Suprapubic skin (tissue), 4 donors: ENCODE measurements at regions not wholly inside any gene's neighbourhood (a gene's known extent, or its start where the extent isn't known, plus 50 kb on each side); places are given as distances from the start of the nearest gene placed in this dataset.
"Not testable (repeated sequence)": the region's sequence is repeated elsewhere in the genome, so short reads cannot be mapped to it uniquely, and the experiment has no call there.

Source experiments
- DNase-seq, 2 donors: peaks; one replicate each; pipeline ENCODE4 v3.0.0-alpha.2; 2019; ENCODE audit warnings: low spot score in 2 of 2
- H3K27ac ChIP-seq: fragments of 200-600 bp; sonication (generic); one replicate; pipeline ENCODE4 v1.5.1; 2019
- H3K27me3 ChIP-seq: fragments of 200-600 bp; sonication (generic); one replicate; pipeline ENCODE4 v1.5.1; 2019
- H3K36me3 ChIP-seq: fragments of 200-600 bp; sonication (generic); one replicate; pipeline ENCODE4 v1.5.1; 2019
- H3K4me1 ChIP-seq: fragments of 200-600 bp; sonication (generic); one replicate; pipeline ENCODE4 v1.5.1; 2019
- H3K4me3 ChIP-seq: fragments of 200-600 bp; sonication (generic); one replicate; pipeline ENCODE4 v1.5.1; 2019; ENCODE audit warnings: mild to moderate bottlenecking
- H3K9me3 ChIP-seq: fragments of 200-600 bp; sonication (generic); one replicate; pipeline ENCODE4 v1.5.1; 2019
- CTCF ChIP-seq, 2 donors: fragments of 200-600 bp in 1 of 2; fragments of 450-650 bp in 1 of 2; sonication (generic) in 1 of 2; IDR thresholded peaks; one replicate each; pipeline ENCODE4 v1.5.1; 2016 to 2019; ENCODE audit warnings: antibody characterized with exemption in 2 of 2, mild to moderate bottlenecking in 1 of 2, moderate library complexity in 1 of 2
- EP300 ChIP-seq: sonication (generic); formaldehyde crosslinking; IDR thresholded peaks from one replicate; pipeline ENCODE4 v1.6.1; 2017; ENCODE audit warnings: antibody characterized with exemption
- POLR2A ChIP-seq, 2 donors: fragments of 450-650 bp; IDR thresholded peaks; one replicate each; pipeline ENCODE4 v1.6.1; 2017; ENCODE audit warnings: antibody characterized with exemption in 2 of 2, mild to moderate bottlenecking in 2 of 2, moderate library complexity in 2 of 2
- POLR2AphosphoS5 ChIP-seq, 3 donors: sonication (generic); formaldehyde crosslinking; IDR thresholded peaks; one replicate each; pipeline ENCODE4 v1.6.1; 2017; ENCODE audit warnings: antibody characterized with exemption in 3 of 3
- WGBS: methylation state at CpG from one replicate; pipeline ENCODE4 v1.1.5; 2018; 5-methylcytosine and 5-hydroxymethylcytosine counted together

- peaks cover 11% of the 10 kb centered on the region for H3K27me3 ChIP-seq
- peak; percentile 35 to 50 for DNase-seq
- H3K36me3 ChIP-seq = no peaks in the 10 kb centered on the region
- peak overlapping the region; percentile 52 for H3K27ac ChIP-seq
- H3K9me3 ChIP-seq = no peaks in the 10 kb centered on the region
- peaks cover 10% of the 10 kb centered on the region for H3K4me1 ChIP-seq
- no peak overlapping the region for H3K4me3 ChIP-seq
- 36% methylated on average over 10 of the region's 13 CpGs for WGBS
- TF ChIP-seq POLR2A (IDR thresholded peaks at IDR 0.05) (no peak), EP300 (no peak)
Observed at GRCh38 chr22:23500508-23501260, 79.4 kb downstream of the IGLL1 start.

- TF ChIP-seq CTCF (IDR thresholded peaks at IDR 0.05) (no peak), POLR2A (IDR thresholded peaks at IDR 0.05) (no peak), EP300 (no peak), POLR2AphosphoS5 (IDR thresholded peaks at IDR 0.05) (no peak)
- Histone ChIP-seq H3K9me3 (no peaks in the 10 kb centered on the region), H3K4me1 (peaks cover 10% of the 10 kb centered on the region), H3K4me3 (no peak overlapping the region), H3K27ac (no peak overlapping the region), H3K36me3 (no peaks in the 10 kb centered on the region), H3K27me3 (peaks cover 11% of the 10 kb centered on the region)
- WGBS = 76% methylated on average over 8 of the region's 8 CpGs
- no peak for DNase-seq
Observed at GRCh38 chr22:23499845-23500500, 80.1 kb downstream of the IGLL1 start.

DNA sequence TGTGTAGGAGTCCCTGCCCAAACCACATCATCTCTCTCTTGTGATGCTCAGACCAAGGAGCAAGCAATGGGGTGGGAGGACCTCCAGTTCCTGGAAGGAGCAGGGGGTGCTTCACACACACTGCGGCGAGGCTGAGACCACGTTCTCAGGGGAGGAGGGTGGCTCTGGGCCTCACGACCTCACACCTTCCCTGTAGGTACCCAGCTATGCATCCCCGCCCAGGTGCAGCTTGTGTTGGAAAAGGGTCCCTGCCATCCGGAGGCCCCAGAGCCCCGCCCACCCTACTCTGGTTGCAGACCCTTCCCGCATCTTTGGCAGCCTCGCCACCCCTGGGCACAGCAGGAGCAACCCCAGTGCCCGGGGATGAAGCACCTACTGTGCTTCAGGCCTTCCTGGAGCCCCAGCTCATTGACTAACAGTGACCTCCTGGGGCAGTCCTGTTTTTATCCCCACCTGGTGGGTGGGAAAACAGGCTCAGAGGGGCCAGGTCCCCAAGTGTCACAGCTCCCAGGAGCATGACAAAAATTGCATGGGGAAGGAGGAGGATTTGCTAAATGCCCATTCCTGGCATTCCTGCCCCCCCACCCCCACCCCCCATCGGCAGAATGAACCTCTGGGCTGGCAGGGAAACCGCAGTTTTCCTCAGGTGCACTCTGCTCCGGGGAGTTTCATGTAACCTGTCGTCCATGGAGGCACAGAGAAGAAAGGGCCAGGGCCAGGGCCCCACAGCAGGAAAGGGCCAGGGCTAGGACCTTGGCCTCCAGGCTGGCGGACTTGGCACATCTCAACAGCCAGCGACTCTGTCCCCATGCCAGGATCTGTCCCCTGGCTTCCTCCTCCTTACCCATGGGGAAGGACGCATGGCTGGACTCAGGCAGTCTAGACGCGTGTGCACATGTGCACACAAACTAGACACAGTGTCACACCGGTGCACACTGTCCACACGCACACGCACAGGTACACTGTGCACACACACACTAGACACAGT lies 81.0 kb downstream of the IGLL1 start:
- peaks cover 6% of the 10 kb centered on the region for H3K4me1 ChIP-seq
- peaks cover 11% of the 10 kb centered on the region for H3K27me3 ChIP-seq
- 52% methylated on average over 5 of the region's 22 CpGs for WGBS
- no peak for DNase-seq
- H3K27ac ChIP-seq = no peak overlapping the region
- H3K4me3 ChIP-seq = no peak overlapping the region
- H3K9me3 ChIP-seq = no peaks in the 10 kb centered on the region
- H3K36me3 ChIP-seq = no peaks in the 10 kb centered on the region
- TF ChIP-seq CTCF (IDR thresholded peaks at IDR 0.05) = no peak
- TF ChIP-seq EP300 = no peak
- TF ChIP-seq POLR2AphosphoS5 (IDR thresholded peaks at IDR 0.05) = no peak
- TF ChIP-seq POLR2A (IDR thresholded peaks at IDR 0.05) = no peak

DNA sequence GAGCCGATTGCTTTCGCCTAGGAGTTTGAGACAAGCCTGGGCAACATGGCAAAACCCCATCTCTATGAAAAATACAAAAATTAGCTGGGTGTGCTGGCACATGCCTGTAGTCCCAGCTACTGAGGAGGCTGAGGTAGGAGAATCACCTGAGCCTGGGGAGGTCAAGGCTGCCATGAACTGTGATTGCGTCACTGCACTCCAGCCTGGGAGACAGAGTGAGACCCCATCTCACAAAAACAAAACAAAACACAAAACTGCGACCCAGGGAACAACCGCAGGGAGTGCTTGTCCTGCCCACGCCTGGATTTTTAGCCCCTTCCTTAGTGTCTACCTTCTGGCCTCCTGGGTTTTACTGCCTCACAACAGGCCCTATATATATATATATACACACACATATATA lies 82.2 kb downstream of the IGLL1 start:
- not testable (repeated sequence) for H3K27me3 ChIP-seq, H3K27ac ChIP-seq, H3K4me3 ChIP-seq, H3K36me3 ChIP-seq, H3K9me3 ChIP-seq, DNase-seq, H3K4me1 ChIP-seq
- WGBS = 75% methylated on average over 6 of the region's 6 CpGs

- peaks cover 8% of the 10 kb centered on the region for H3K27me3 ChIP-seq
- WGBS = 85% methylated on average over 6 of the region's 6 CpGs
- no peak overlapping the region for H3K4me3 ChIP-seq
- peaks cover 6% of the 10 kb centered on the region for H3K4me1 ChIP-seq
- no peaks in the 10 kb centered on the region for H3K9me3 ChIP-seq
- H3K27ac ChIP-seq = no peak overlapping the region
- H3K36me3 ChIP-seq = no peaks in the 10 kb centered on the region
- no peak for DNase-seq
- TF ChIP-seq POLR2AphosphoS5 (IDR thresholded peaks at IDR 0.05) (no peak), POLR2A (IDR thresholded peaks at IDR 0.05) (no peak), EP300 (no peak), CTCF (IDR thresholded peaks at IDR 0.05) (no peak)
Observed at GRCh38 chr22:23497016-23497885, 82.8 kb downstream of the IGLL1 start.
